ENCODE measurements at regions not wholly inside any gene's neighbourhood (a gene's known extent, or its start where the extent isn't known, plus 50 kb on each side); places are given as distances from the start of the nearest gene placed in this dataset.

DNA sequence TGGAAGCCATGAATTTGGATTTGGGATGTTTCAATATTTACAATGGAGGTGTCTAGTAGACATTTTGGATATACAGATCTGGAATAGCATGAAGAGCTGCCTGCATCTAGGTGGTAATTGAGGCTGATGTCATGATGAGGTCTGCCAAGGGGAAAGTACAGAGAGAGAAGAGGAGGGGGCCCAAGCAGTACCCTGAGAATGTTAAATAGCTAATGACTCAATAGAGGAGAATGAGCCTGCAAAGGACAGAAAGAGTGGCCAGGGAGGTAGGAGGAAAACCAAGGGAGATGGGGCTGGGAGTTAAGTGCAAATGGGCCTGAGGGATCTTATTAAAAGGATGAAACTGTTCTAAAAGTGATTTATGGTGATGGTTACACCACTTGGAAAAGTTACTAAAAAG, 182.2 kb upstream of the KIT start:
- TF ChIP-seq, protein P1, sequence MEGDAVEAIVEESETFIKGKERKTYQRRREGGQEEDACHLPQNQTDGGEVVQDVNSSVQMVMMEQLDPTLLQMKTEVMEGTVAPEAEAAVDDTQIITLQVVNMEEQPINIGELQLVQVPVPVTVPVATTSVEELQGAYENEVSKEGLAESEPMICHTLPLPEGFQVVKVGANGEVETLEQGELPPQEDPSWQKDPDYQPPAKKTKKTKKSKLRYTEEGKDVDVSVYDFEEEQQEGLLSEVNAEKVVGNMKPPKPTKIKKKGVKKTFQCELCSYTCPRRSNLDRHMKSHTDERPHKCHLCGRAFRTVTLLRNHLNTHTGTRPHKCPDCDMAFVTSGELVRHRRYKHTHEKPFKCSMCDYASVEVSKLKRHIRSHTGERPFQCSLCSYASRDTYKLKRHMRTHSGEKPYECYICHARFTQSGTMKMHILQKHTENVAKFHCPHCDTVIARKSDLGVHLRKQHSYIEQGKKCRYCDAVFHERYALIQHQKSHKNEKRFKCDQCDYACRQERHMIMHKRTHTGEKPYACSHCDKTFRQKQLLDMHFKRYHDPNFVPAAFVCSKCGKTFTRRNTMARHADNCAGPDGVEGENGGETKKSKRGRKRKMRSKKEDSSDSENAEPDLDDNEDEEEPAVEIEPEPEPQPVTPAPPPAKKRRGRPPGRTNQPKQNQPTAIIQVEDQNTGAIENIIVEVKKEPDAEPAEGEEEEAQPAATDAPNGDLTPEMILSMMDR (conservative IDR thresholded peaks at IDR 0.05; ENCODE audit: low read depth, low read length): no peak
- TF ChIP-seq FOS (IDR thresholded peaks at IDR 0.05; ENCODE audit: low read depth, low read length) (no peak), CHD1 (IDR thresholded peaks at IDR 0.05; ENCODE audit: low read depth, low read length) (no peak), RFX5 (IDR thresholded peaks at IDR 0.05; ENCODE audit: low read depth, low read length) (no peak), MAFK (IDR thresholded peaks at IDR 0.05; ENCODE audit: low read depth, low read length) (no peak), SMC3 (IDR thresholded peaks at IDR 0.05; ENCODE audit: low read depth, low read length) (no peak), RAD21 (IDR thresholded peaks at IDR 0.05; ENCODE audit: low read length) (no peak), POLR2A (IDR thresholded peaks at IDR 0.05; ENCODE audit: low read depth, low read length) (no peak), MXI1 (IDR thresholded peaks at IDR 0.05; ENCODE audit: borderline replicate concordance, low read depth, low read length) (no peak), BHLHE40 (IDR thresholded peaks at IDR 0.05; ENCODE audit: low read depth, low read length) (no peak), CEBPB (IDR thresholded peaks at IDR 0.05; ENCODE audit: low read depth, low read length) (no peak), NFE2L2 (IDR thresholded peaks at IDR 0.05; ENCODE audit: low read depth, low read length) (no peak)
- TF ChIP-seq, protein P2, sequence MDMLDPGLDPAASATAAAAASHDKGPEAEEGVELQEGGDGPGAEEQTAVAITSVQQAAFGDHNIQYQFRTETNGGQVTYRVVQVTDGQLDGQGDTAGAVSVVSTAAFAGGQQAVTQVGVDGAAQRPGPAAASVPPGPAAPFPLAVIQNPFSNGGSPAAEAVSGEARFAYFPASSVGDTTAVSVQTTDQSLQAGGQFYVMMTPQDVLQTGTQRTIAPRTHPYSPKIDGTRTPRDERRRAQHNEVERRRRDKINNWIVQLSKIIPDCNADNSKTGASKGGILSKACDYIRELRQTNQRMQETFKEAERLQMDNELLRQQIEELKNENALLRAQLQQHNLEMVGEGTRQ (IDR thresholded peaks at IDR 0.05; ENCODE audit: low read depth, low read length): no peak

Measured in IMR-90 (cell line).